ENCODE measurements at regions not wholly inside any gene's neighbourhood (a gene's known extent, or its start where the extent isn't known, plus 50 kb on each side); places are given as distances from the start of the nearest gene placed in this dataset.

DNA sequence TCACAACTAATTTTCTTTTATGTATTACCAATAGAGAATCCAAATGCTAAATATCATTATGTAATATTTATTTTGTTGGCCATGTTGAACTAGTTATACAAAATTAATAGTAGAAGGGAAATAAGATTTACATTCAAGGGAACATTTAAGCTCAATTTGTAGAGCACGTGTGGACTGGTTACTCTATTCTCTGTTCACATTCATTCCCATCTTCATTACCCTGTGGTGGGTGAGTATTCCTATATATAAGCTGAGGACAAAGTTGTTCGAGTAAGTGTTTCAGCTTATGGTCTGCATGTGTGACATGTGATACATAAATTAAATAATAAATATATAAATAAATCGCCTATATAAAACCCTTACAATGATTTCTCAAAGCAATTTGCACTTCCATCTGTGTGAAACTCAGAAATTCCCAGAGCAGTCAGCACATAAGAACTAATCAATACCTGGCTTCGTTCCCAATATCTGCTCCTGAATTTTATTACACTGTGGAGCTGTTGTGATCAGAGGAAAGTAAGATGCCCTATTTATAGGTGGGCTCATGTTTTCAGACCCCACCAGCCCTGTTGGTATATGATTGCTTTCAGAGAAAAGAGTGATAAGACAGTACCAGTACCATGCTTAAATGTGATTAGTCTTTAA is 308.2 kb upstream of the DCN start:
- no peak for DNase-seq (ENCODE audit: low spot score)
- Histone ChIP-seq H3K9me3 (ENCODE audit: control insufficient read depth in 4 of 4, low read length in 3 of 4) (no peaks in the 10 kb centered on the region), H3K36me3 (ENCODE audit: control insufficient read depth in 4 of 4, insufficient read depth in 3 of 4, low read depth in 1 of 4, low read length in 3 of 4) (no peaks in the 10 kb centered on the region), H3K4me1 (ENCODE audit: control insufficient read depth in 4 of 4, insufficient read depth in 4 of 4, low read length in 3 of 4) (no peaks in the 10 kb centered on the region), H3K27ac (ENCODE audit: low read depth in 1 of 2, low read length in 2 of 2) (no peak overlapping the region), H3K9ac (ENCODE audit: low read depth in 1 of 2, low read length in 2 of 2) (no peak overlapping the region), H3K27me3 (ENCODE audit: control insufficient read depth in 4 of 4, insufficient read depth in 4 of 4, low read length in 3 of 4) (no peaks in the 10 kb centered on the region), H3K4me3 (ENCODE audit: low read depth in 1 of 3, low read length in 3 of 3) (no peak overlapping the region)
- WGBS = 60% methylated on average over 4 of the region's 4 CpGs
- TF ChIP-seq SP1 (IDR thresholded peaks at IDR 0.05) (no peak), NR2F2 (IDR thresholded peaks at IDR 0.05) (no peak), TAF1 (conservative IDR thresholded peaks at IDR 0.05) (no peak), RAD21 (IDR thresholded peaks at IDR 0.05) (no peak), FOXA1 (IDR thresholded peaks at IDR 0.05) (no peak), YY1 (IDR thresholded peaks at IDR 0.05) (no peak), EGR1 (IDR thresholded peaks at IDR 0.05; ENCODE audit: low read depth in 2 of 2) (no peak), GABPA (IDR thresholded peaks at IDR 0.05 in 1 of 2, conservative IDR thresholded peaks at IDR 0.05 in 1 of 2) (no peak), JUND (IDR thresholded peaks at IDR 0.05) (no peak), HNF4A (conservative IDR thresholded peaks at IDR 0.05) (no peak), FOXA2 (IDR thresholded peaks at IDR 0.05) (no peak)
- TF ChIP-seq, protein P1, sequence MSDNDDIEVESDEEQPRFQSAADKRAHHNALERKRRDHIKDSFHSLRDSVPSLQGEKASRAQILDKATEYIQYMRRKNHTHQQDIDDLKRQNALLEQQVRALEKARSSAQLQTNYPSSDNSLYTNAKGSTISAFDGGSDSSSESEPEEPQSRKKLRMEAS (IDR thresholded peaks at IDR 0.05) = no peak
- TF ChIP-seq, protein P2, sequence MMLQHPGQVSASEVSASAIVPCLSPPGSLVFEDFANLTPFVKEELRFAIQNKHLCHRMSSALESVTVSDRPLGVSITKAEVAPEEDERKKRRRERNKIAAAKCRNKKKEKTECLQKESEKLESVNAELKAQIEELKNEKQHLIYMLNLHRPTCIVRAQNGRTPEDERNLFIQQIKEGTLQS (IDR thresholded peaks at IDR 0.05) = no peak
- TF ChIP-seq, protein P3, sequence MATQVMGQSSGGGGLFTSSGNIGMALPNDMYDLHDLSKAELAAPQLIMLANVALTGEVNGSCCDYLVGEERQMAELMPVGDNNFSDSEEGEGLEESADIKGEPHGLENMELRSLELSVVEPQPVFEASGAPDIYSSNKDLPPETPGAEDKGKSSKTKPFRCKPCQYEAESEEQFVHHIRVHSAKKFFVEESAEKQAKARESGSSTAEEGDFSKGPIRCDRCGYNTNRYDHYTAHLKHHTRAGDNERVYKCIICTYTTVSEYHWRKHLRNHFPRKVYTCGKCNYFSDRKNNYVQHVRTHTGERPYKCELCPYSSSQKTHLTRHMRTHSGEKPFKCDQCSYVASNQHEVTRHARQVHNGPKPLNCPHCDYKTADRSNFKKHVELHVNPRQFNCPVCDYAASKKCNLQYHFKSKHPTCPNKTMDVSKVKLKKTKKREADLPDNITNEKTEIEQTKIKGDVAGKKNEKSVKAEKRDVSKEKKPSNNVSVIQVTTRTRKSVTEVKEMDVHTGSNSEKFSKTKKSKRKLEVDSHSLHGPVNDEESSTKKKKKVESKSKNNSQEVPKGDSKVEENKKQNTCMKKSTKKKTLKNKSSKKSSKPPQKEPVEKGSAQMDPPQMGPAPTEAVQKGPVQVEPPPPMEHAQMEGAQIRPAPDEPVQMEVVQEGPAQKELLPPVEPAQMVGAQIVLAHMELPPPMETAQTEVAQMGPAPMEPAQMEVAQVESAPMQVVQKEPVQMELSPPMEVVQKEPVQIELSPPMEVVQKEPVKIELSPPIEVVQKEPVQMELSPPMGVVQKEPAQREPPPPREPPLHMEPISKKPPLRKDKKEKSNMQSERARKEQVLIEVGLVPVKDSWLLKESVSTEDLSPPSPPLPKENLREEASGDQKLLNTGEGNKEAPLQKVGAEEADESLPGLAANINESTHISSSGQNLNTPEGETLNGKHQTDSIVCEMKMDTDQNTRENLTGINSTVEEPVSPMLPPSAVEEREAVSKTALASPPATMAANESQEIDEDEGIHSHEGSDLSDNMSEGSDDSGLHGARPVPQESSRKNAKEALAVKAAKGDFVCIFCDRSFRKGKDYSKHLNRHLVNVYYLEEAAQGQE (IDR thresholded peaks at IDR 0.05) = no peak
- TF ChIP-seq, protein P4, sequence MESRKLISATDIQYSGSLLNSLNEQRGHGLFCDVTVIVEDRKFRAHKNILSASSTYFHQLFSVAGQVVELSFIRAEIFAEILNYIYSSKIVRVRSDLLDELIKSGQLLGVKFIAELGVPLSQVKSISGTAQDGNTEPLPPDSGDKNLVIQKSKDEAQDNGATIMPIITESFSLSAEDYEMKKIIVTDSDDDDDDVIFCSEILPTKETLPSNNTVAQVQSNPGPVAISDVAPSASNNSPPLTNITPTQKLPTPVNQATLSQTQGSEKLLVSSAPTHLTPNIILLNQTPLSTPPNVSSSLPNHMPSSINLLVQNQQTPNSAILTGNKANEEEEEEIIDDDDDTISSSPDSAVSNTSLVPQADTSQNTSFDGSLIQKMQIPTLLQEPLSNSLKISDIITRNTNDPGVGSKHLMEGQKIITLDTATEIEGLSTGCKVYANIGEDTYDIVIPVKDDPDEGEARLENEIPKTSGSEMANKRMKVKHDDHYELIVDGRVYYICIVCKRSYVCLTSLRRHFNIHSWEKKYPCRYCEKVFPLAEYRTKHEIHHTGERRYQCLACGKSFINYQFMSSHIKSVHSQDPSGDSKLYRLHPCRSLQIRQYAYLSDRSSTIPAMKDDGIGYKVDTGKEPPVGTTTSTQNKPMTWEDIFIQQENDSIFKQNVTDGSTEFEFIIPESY (IDR thresholded peaks at IDR 0.05) = no peak
- TF ChIP-seq, protein P5, sequence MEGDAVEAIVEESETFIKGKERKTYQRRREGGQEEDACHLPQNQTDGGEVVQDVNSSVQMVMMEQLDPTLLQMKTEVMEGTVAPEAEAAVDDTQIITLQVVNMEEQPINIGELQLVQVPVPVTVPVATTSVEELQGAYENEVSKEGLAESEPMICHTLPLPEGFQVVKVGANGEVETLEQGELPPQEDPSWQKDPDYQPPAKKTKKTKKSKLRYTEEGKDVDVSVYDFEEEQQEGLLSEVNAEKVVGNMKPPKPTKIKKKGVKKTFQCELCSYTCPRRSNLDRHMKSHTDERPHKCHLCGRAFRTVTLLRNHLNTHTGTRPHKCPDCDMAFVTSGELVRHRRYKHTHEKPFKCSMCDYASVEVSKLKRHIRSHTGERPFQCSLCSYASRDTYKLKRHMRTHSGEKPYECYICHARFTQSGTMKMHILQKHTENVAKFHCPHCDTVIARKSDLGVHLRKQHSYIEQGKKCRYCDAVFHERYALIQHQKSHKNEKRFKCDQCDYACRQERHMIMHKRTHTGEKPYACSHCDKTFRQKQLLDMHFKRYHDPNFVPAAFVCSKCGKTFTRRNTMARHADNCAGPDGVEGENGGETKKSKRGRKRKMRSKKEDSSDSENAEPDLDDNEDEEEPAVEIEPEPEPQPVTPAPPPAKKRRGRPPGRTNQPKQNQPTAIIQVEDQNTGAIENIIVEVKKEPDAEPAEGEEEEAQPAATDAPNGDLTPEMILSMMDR (IDR thresholded peaks at IDR 0.05; ENCODE audit: low read depth, low read length, missing input control) = no peak

Measured in liver (tissue), 8 donors.